Fibroblast of lung (primary cell): ENCODE measurements at regions not wholly inside any gene's neighbourhood (a gene's known extent, or its start where the extent isn't known, plus 50 kb on each side); places are given as distances from the start of the nearest gene placed in this dataset.
"Not testable (repeated sequence)": the region's sequence is repeated elsewhere in the genome, so short reads cannot be mapped to it uniquely, and the experiment has no call there.

Source experiments
- CTCF ChIP-seq, 2 donors: IDR thresholded peaks in 1 of 2; conservative IDR thresholded peaks in 1 of 2; 1 replicate in 1 of 2; 2 replicates in 1 of 2; pipeline ENCODE4 v1.5.1; 2011 to 2012; ENCODE audit warnings: low read length in 2 of 2, control low read depth in 1 of 2, inconsistent platforms in 1 of 2, low read depth in 1 of 2, mild to moderate bottlenecking in 1 of 2
- EZH2 ChIP-seq: IDR thresholded peaks from 2 replicates; pipeline ENCODE4 v1.5.1; 2012; ENCODE audit warnings: low read length, control low read depth, mild to moderate bottlenecking; ENCODE audit errors: missing control alignments

- TF ChIP-seq CTCF (conservative IDR thresholded peaks at IDR 0.05 in 1 of 2, IDR thresholded peaks at IDR 0.05 in 1 of 2; ENCODE audit: low read depth in 1 of 2, low read length in 2 of 2); EZH2: not testable (repeated sequence)
These were observed 171.3 kb downstream of the SMAD6 start for GRCh38 chr15:66873331-66873730.
